HG02981 (cell line): ENCODE measurements at regions not wholly inside any gene's neighbourhood (a gene's known extent, or its start where the extent isn't known, plus 50 kb on each side); places are given as distances from the start of the nearest gene placed in this dataset.
"Not testable (repeated sequence)": the region's sequence is repeated elsewhere in the genome, so short reads cannot be mapped to it uniquely, and the experiment has no call there.

ENCODE experiments used
- ATAC-seq: cut with Tn5 transposase; IDR thresholded peaks from one replicate; pipeline ENCODE4 v1.9.1; 2021; ENCODE audit warnings: mild to moderate bottlenecking, moderate library complexity; ENCODE audit not compliant: unreplicated experiment

GRCh38 chr16:86737083-86737482 lies 158.7 kb downstream of the FOXL1 start:
- ATAC-seq = no peak

DNA sequence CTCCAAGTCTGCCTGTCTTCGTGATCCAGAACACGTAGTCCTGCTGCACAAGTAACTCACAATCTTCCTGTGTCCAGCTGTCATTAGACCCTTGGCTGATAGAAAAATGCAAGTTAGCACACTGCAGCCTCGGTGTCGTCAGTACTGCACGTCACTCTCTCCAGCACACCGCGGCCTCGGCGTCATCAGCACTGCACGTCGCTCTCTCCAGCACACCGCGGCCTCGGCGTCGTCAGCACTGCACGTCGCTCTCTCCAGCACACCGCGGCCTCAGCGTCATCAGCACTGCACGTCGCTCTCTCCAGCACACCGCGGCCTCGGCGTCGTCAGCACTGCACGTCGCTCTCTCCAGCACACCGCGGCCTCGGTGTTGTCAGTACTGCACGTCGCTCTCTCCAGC lies 160.0 kb downstream of the FOXL1 start:
- not testable (repeated sequence) for ATAC-seq

DNA sequence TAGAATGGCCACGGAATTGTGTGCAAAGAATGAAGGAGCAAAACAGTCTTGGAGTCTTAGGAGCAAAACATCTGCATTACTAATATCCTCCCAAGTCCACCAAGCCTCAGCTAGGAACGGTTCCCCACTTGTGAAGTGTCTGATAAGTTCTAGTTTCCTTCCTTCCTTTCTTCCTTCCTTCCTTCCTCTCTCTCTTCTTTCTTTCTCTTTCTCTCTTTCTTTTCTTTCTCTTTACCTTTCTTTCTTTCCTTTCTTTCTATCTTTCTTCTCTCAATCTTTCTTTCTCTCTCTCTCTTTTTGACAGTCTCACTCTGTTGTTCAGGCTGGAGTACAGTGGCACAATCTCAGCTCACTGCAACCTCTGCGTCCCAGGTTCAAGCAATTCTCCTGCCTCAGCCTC lies 160.8 kb downstream of the FOXL1 start:
- ATAC-seq = no peak

GRCh38 chr16:86739808-86740207 lies 161.5 kb downstream of the FOXL1 start:
- no peak for ATAC-seq

- ATAC-seq = no peak
Observed at GRCh38 chr16:86740298-86740697, 161.9 kb downstream of the FOXL1 start.

- ATAC-seq = no peak
Observed at GRCh38 chr16:86740906-86741799, 162.8 kb downstream of the FOXL1 start.

DNA sequence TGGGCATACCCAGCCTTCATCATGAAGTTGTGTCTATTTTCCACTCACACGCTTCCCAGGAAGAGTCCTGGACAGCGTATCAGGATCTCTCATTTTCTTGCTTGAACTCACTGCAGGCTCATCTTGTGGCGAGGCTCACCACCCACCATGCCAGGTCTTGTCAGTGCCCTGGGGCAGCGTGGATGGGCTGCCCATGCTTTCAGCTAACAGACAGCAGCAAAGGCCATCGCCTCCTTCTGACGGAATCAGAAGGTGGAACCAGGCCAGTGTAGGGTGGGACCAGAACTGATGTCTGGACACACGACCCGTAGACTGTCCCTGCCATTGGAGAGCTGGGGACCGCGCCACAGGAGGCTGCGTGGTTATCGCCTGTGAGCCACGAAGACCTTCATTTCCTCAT lies 169.4 kb downstream of the FOXL1 start:
- ATAC-seq = no peak

- no peak for ATAC-seq
Observed at GRCh38 chr16:86748652-86749051, 170.3 kb downstream of the FOXL1 start.

DNA sequence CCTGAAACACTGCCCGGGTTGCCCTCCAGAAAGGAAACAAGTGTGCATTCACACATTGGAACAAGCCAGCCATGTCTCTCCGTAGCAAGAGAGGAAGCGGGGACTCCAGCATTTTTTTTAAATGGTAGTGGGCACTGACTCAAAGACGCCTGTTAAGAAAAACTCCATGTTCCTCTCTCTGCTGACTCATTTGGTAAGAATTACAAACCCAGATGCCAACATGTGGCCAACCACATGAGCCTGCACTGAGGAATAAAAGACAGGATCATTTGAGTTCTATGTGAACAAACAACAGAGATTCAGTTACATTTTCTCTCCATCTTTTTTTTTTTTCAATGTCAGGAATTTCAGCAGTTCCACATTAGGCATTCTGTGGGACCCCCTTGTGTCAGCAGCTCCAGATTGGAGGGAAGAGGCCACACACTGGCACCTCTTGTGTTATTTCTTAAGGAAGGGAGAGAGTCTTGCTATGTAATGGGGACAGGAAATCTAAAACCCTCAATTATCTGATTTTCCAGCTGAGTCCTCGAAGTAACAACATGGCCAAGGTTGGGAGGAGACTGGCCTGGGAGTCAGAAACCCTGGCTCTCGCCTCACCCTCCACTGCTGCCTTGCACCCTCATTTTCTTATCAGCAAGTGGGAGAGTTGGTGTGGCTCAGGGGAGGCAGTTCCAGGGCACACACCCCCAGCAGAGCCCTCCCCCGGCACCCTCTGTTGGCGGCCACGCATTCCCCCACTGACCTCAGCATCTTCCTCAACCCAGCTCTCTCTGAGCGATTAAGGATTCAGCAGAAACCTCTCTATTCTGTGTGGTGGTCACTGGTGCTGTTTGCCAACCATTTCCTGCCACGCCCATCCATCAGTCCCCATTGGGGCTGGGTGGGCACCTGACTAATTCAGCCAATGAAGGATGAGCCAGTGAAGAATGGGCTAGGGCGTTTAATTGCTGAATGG lies 173.0 kb downstream of the FOXL1 start:
- ATAC-seq = no peak

DNA sequence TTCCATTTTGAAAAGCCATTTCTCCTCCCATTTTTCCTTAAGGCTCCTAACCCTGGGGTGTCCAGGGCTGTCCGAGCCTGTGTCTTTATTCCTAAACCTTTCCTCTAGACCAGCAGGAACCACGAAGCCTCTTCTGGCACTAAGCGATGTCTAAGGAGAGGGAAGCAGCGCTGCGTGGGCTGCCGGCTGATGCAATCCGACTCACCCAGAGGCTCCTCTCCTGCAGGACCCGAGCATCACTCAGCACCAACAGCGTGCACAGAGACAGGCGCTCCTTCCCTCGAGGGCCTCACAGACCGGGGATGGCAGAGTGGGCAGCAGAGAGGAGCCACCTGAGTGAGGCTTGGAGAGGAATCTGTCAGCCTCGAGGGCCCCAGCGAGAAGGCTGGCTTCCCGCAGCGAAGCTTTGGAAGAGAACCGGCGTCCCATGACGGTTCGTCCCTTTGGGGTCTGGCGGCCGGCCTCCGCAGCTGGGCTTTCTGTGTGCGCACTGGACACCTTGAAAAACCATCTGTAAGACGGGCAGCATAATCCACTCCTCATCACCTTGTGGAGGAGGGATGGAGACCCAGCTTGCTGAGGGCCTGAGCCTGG lies 174.3 kb downstream of the FOXL1 start:
- ATAC-seq = no peak

DNA sequence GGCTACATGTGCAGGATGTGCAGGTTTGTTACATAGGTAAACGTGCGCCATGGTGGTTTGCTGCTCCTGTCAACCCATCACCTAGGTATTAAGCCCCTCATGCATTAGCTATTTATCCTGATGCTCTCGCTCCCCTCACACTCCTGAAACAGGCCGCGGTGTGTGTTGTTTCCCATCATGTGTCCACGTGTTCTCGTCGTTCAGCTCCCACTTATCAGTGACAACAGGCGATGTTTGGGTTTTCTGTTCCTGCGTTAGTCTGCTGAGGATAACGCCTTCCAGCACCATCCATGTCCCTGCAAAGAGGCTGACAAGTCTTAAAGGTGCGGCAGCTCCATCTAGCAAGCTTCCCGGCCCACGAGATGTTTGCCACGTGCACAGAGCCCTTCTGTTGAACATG lies 175.1 kb downstream of the FOXL1 start:
- ATAC-seq = no peak

GRCh38 chr16:86755571-86756006 lies 177.2 kb downstream of the FOXL1 start:
- ATAC-seq = no peak

DNA sequence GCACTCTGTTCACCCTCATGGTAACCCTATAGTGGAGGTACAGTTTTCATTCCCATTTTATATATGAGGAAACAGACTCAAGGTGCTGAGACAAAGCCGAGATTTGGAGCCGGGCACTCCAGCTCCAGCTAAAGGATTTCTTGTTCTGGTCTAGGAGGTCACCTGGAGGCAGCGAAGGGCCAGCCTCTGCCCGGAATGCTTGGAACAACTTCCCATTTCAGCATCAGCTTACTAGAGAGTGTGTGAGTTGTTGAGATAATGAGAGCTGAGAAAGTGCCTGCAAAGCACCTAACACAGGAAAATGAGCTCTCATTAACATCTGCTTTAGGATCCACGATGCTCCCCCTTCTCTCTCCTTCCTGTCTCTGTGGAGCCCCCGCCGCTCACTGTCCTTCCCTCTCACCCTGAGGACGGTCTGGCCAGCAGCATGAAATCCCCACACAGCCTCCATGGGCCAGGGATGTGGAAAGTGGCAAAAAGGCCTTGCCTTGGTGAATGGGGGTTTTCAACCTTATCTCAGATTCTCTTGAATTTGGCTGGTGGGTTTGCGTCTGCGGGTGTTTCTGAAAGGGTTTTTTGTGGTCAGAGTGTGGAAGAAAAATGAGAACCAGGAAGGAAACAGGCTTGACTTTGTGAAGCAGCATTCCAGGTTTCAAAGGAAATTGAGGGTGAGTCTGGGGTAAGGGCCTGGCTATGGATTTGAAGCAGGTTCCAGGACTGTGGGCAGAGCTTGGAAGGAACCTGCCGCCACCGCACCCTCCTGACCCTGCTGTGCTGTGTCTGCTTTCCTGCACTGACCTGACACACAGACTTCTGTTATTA lies 178.7 kb downstream of the FOXL1 start:
- ATAC-seq = no peak

DNA sequence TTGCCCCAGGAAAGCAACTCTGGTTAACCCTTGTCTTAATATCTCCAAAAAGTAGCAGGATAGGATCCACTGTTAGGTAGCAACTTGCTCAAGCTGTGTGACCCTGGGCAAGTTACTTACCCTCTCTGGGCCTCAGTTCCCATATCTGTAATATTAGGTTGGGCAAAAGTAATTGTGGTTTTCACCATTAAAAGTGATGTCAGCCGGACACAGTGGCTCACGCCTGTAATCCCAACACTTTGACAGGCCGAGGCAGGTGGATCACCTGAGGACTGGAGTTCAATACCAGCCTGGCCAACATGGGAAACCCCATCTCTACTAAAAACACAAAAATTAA lies 179.3 kb downstream of the FOXL1 start:
- no peak for ATAC-seq

- no peak for ATAC-seq
Observed at GRCh38 chr16:86758932-86759331, 180.6 kb downstream of the FOXL1 start.

GRCh38 chr16:86761111-86762031 lies 183.0 kb downstream of the FOXL1 start:
- ATAC-seq = no peak

DNA sequence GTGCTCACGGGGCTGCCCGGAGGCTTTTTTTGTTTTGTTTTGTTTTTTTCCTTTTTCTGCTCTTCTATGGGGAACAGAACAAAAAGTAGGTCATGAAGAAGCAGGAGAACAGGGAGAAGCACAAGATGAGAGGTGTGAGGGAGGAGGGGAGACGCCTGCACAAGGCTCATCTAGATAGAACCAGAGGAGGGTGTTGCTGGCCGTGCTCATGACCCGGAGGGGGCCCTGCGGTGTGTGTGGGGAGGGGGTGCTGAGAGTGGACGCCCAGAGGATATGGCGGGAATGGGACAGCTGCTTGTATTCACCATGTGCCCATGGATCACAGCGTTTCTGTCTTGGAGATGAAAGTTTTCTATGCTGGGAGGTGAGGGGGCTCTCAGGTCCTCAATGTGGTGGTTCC lies 183.7 kb downstream of the FOXL1 start:
- ATAC-seq = no peak

- no peak for ATAC-seq
Observed at GRCh38 chr16:86763819-86764218, 185.5 kb downstream of the FOXL1 start.

DNA sequence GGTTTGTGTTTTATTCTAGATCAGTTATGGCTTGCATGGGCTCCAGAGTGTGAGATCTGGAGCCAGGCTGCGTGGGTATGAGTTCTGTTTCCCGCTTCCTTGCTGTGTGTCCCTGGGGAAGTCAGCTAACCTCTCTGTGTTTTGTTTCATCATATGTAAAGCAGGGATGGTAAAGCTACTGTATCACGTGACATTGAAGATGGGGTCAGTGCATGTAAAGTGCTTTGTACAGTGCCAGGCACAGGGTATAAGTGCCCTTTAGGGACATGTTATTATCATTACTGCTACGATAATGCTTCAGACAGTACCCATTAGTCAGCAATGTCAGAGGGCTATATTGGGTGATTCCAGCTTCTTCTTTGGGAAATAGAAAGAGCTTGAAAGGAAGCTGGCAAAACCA lies 186.2 kb downstream of the FOXL1 start:
- no peak for ATAC-seq
